ENCODE measurements at regions not wholly inside any gene's neighbourhood (a gene's known extent, or its start where the extent isn't known, plus 50 kb on each side); places are given as distances from the start of the nearest gene placed in this dataset.
"Not testable (repeated sequence)": the region's sequence is repeated elsewhere in the genome, so short reads cannot be mapped to it uniquely, and the experiment has no call there.

- intact Hi-C loops (cut with DNase I), result no loop called here
- no peak for TF ChIP-seq POLR2A (IDR thresholded peaks at IDR 0.05)
- TF ChIP-seq, protein P1, sequence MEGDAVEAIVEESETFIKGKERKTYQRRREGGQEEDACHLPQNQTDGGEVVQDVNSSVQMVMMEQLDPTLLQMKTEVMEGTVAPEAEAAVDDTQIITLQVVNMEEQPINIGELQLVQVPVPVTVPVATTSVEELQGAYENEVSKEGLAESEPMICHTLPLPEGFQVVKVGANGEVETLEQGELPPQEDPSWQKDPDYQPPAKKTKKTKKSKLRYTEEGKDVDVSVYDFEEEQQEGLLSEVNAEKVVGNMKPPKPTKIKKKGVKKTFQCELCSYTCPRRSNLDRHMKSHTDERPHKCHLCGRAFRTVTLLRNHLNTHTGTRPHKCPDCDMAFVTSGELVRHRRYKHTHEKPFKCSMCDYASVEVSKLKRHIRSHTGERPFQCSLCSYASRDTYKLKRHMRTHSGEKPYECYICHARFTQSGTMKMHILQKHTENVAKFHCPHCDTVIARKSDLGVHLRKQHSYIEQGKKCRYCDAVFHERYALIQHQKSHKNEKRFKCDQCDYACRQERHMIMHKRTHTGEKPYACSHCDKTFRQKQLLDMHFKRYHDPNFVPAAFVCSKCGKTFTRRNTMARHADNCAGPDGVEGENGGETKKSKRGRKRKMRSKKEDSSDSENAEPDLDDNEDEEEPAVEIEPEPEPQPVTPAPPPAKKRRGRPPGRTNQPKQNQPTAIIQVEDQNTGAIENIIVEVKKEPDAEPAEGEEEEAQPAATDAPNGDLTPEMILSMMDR (IDR thresholded peaks at IDR 0.05), result no peak
- TF ChIP-seq POLR2AphosphoS5 (IDR thresholded peaks at IDR 0.05), result no peak
- Histone ChIP-seq H3K4me1 (replicated peaks) (peaks cover 7% of the 10 kb centered on the region), H3K36me3 (no peaks in the 10 kb centered on the region), H3K27me3 (replicated peaks; ENCODE audit: insufficient read depth) (no peaks in the 10 kb centered on the region), H3K27ac (no peak overlapping the region), H3K4me3 (no peak overlapping the region), H3K9me3 (no peaks in the 10 kb centered on the region)
- WGBS, result 85% methylated on average over 2 of the region's 2 CpGs
- no peak for DNase-seq (ENCODE audit: low spot score)
These were observed 126.1 kb upstream of the ARHGEF3 start for GRCh38 chr3:56927855-56928254.

GRCh38 chr3:56926947-56927282 is 125.2 kb upstream of the ARHGEF3 start:
- intact Hi-C loops (cut with DNase I), result no loop called here
- WGBS, result 73% methylated on average over 2 of the region's 2 CpGs
- DNase-seq (ENCODE audit: low spot score), result no peak
- Histone ChIP-seq H3K27me3 (replicated peaks; ENCODE audit: insufficient read depth) (no peaks in the 10 kb centered on the region), H3K4me1 (replicated peaks) (peaks cover 11% of the 10 kb centered on the region), H3K27ac (no peak overlapping the region), H3K4me3 (no peak overlapping the region), H3K36me3 (no peaks in the 10 kb centered on the region), H3K9me3 (no peaks in the 10 kb centered on the region)
- TF ChIP-seq, protein P1 (IDR thresholded peaks at IDR 0.05), result no peak
- TF ChIP-seq POLR2AphosphoS5 (IDR thresholded peaks at IDR 0.05), result no peak
- TF ChIP-seq POLR2A (IDR thresholded peaks at IDR 0.05), result no peak

GRCh38 chr3:56926243-56926946 is 124.6 kb upstream of the ARHGEF3 start:
- H3K9me3 ChIP-seq, result no peaks in the 10 kb centered on the region
- intact Hi-C loops (cut with DNase I), result no loop called here
- TF ChIP-seq POLR2A (IDR thresholded peaks at IDR 0.05) (no peak), POLR2AphosphoS5 (IDR thresholded peaks at IDR 0.05) (no peak)
- TF ChIP-seq, protein P1 (IDR thresholded peaks at IDR 0.05), result no peak
- H3K27ac ChIP-seq, result no peak overlapping the region
- H3K4me1 ChIP-seq (replicated peaks), result peaks cover 11% of the 10 kb centered on the region
- H3K27me3 ChIP-seq (replicated peaks; ENCODE audit: insufficient read depth), result no peaks in the 10 kb centered on the region
- no peaks in the 10 kb centered on the region for H3K36me3 ChIP-seq
- 70% methylated on average over 3 of the region's 3 CpGs for WGBS
- no peak overlapping the region for H3K4me3 ChIP-seq
- no peak for DNase-seq (ENCODE audit: low spot score)

- not testable (repeated sequence) for DNase-seq (ENCODE audit: low spot score); H3K4me3 ChIP-seq; H3K9me3 ChIP-seq; H3K36me3 ChIP-seq; H3K27ac ChIP-seq; H3K27me3 ChIP-seq (replicated peaks; ENCODE audit: insufficient read depth)
- WGBS, result 100% methylated on average over 1 of the region's 1 CpG
- H3K4me1 ChIP-seq (replicated peaks), result peaks cover 11% of the 10 kb centered on the region
- intact Hi-C loops (cut with DNase I), result loop anchor here (5.0 kb wide), 1 partner anchor 222 kb away; no protein-coding TSS in a partner anchor
These were observed 123.0 kb upstream of the ARHGEF3 start for GRCh38 chr3:56924700-56925099.

DNA sequence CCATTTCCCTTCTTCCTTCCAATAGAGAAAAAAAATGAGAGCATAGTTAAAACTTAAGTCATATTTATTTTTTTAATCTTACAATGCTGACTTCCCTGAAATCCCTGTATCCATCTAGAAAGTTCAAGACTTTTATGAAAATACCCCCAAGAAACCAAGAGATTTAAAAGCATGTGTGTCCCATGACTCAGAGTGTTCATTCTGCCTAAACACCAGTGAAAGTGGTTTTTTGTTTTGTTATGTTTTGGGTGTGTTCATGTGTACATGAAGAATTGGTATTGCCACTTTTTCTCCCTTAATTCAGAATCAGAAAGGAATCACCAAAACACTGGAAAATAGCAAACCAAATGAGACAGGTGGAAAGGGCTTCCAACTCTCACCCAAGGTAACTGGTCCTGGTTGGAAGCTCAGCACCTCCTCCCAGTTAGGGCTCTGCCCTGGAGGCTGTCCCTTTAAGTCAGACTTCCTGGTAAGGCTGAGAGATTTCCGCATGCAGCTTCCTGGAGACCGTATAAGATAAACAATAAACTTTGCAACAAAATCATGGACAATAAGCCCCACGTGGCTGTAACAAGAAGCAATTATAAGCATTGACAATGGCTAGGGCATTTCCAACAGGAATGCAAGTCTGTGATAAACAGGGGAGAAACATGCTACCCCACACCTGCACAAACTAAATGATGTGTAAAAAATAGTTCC is 121.9 kb upstream of the ARHGEF3 start:
- no peaks in the 10 kb centered on the region for H3K9me3 ChIP-seq
- H3K4me3 ChIP-seq, result no peak overlapping the region
- TF ChIP-seq, protein P1 (IDR thresholded peaks at IDR 0.05), result no peak
- no peak for TF ChIP-seq POLR2A (IDR thresholded peaks at IDR 0.05)
- TF ChIP-seq POLR2AphosphoS5 (IDR thresholded peaks at IDR 0.05), result peak; percentile 52
- WGBS, result 6% methylated on average over 3 of the region's 3 CpGs
- intact Hi-C loops (cut with DNase I), result loop anchor here (5.0 kb wide), 1 partner anchor 221 kb away; no protein-coding TSS in a partner anchor
- peaks cover 11% of the 10 kb centered on the region for H3K4me1 ChIP-seq (replicated peaks)
- no peaks in the 10 kb centered on the region for H3K36me3 ChIP-seq
- peak; percentile 20 for DNase-seq (ENCODE audit: low spot score)
- H3K27ac ChIP-seq, result peak overlapping the region in 1 of 2 donors; percentile 18
- H3K27me3 ChIP-seq (replicated peaks; ENCODE audit: insufficient read depth), result no peaks in the 10 kb centered on the region

Measured in prostate gland (tissue), 2 donors.